NK-92 treated with Interleukin-12 subunit alpha and Interleukin-12 subunit beta, amount 100 ng/mL, for 24 hours (cell line): ENCODE measurements at regions not wholly inside any gene's neighbourhood (a gene's known extent, or its start where the extent isn't known, plus 50 kb on each side); places are given as distances from the start of the nearest gene placed in this dataset.
"Not testable (repeated sequence)": the region's sequence is repeated elsewhere in the genome, so short reads cannot be mapped to it uniquely, and the experiment has no call there.

ENCODE experiments used
- DNase-seq: peaks from one replicate; lab custom pipeline; 2025; lab: John Stamatoyannopoulos, UW

GRCh38 chr2:37758141-37758601 is 86.7 kb upstream of the CDC42EP3 start:
- DNase-seq, result not testable (repeated sequence)

- not testable (repeated sequence) for DNase-seq
These were observed 88.5 kb upstream of the CDC42EP3 start for GRCh38 chr2:37759989-37760388.

GRCh38 chr2:37760471-37760870 is 89.0 kb upstream of the CDC42EP3 start:
- DNase-seq, result no peak

- DNase-seq, result not testable (repeated sequence)
These were observed 90.8 kb upstream of the CDC42EP3 start for GRCh38 chr2:37762281-37762680.

- DNase-seq, result no peak
These were observed 93.3 kb upstream of the CDC42EP3 start for GRCh38 chr2:37764739-37765138.

- no peak for DNase-seq
These were observed 94.7 kb upstream of the CDC42EP3 start for GRCh38 chr2:37766106-37766505.

- DNase-seq, result no peak
These were observed 95.6 kb upstream of the CDC42EP3 start for GRCh38 chr2:37767046-37767445.

GRCh38 chr2:37767959-37768925 is 96.8 kb upstream of the CDC42EP3 start:
- DNase-seq, result no peak

- DNase-seq, result no peak
These were observed 98.1 kb upstream of the CDC42EP3 start for GRCh38 chr2:37769551-37769950.

- DNase-seq, result no peak
These were observed 99.4 kb upstream of the CDC42EP3 start for GRCh38 chr2:37770797-37771196.

- no peak for DNase-seq
These were observed 100.2 kb upstream of the CDC42EP3 start for GRCh38 chr2:37771600-37772088.

GRCh38 chr2:37773371-37774130 is 102.1 kb upstream of the CDC42EP3 start:
- no peak for DNase-seq

- not testable (repeated sequence) for DNase-seq
These were observed 102.9 kb upstream of the CDC42EP3 start for GRCh38 chr2:37774171-37774944.

- no peak for DNase-seq
These were observed 103.8 kb upstream of the CDC42EP3 start for GRCh38 chr2:37774976-37775907.

GRCh38 chr2:37775908-37776250 is 104.4 kb upstream of the CDC42EP3 start:
- no peak for DNase-seq

- DNase-seq, result no peak
These were observed 105.0 kb upstream of the CDC42EP3 start for GRCh38 chr2:37776487-37776886.

GRCh38 chr2:37779139-37779538 is 107.7 kb upstream of the CDC42EP3 start:
- no peak for DNase-seq

GRCh38 chr2:37779611-37780386 is 108.4 kb upstream of the CDC42EP3 start:
- DNase-seq, result no peak

- DNase-seq, result no peak
These were observed 108.9 kb upstream of the CDC42EP3 start for GRCh38 chr2:37780387-37780676.

- no peak for DNase-seq
These were observed 109.6 kb upstream of the CDC42EP3 start for GRCh38 chr2:37781028-37781427.
